Activated CD4-positive, alpha-beta T cell treated with anti-CD3 and anti-CD28 coated beads, Interleukin-2, amount 50 U/mL, for 1 hour (primary cell): ENCODE measurements at regions not wholly inside any gene's neighbourhood (a gene's known extent, or its start where the extent isn't known, plus 50 kb on each side); places are given as distances from the start of the nearest gene placed in this dataset.

Experiments
- DNase-seq: peaks from one replicate; pipeline ENCODE4 v3.0.0-alpha.2; 2020

- no peak for DNase-seq
Measured at GRCh38 chr5:3654515-3654914, 58.9 kb downstream of the IRX1 start.

GRCh38 chr5:3656803-3657202 lies 61.2 kb downstream of the IRX1 start:
- DNase-seq: no peak

GRCh38 chr5:3657364-3658022 lies 61.9 kb downstream of the IRX1 start:
- no peak for DNase-seq

GRCh38 chr5:3658929-3659328 lies 63.3 kb downstream of the IRX1 start:
- DNase-seq: no peak

GRCh38 chr5:3659907-3660306 lies 64.3 kb downstream of the IRX1 start:
- DNase-seq: no peak

- DNase-seq: no peak
Measured at GRCh38 chr5:3660630-3661029, 65.0 kb downstream of the IRX1 start.

- DNase-seq: no peak
Measured at GRCh38 chr5:3661755-3662296, 66.2 kb downstream of the IRX1 start.

GRCh38 chr5:3662344-3662743 lies 66.7 kb downstream of the IRX1 start:
- DNase-seq: no peak

- no peak for DNase-seq
Measured at GRCh38 chr5:3671337-3671736, 75.7 kb downstream of the IRX1 start.

- no peak for DNase-seq
Measured at GRCh38 chr5:3678801-3679200, 83.2 kb downstream of the IRX1 start.

- DNase-seq: no peak
Measured at GRCh38 chr5:3680821-3681220, 85.2 kb downstream of the IRX1 start.

GRCh38 chr5:3684118-3684517 lies 88.5 kb downstream of the IRX1 start:
- DNase-seq: no peak

- no peak for DNase-seq
Measured at GRCh38 chr5:3684771-3685354, 89.2 kb downstream of the IRX1 start.

- DNase-seq: no peak
Measured at GRCh38 chr5:3694819-3695218, 99.2 kb downstream of the IRX1 start.

GRCh38 chr5:3695818-3696217 lies 100.2 kb downstream of the IRX1 start:
- no peak for DNase-seq

GRCh38 chr5:3698412-3698811 lies 102.8 kb downstream of the IRX1 start:
- DNase-seq: no peak

GRCh38 chr5:3701694-3702093 lies 106.1 kb downstream of the IRX1 start:
- no peak for DNase-seq

- no peak for DNase-seq
Measured at GRCh38 chr5:3704661-3705060, 109.0 kb downstream of the IRX1 start.

- DNase-seq: no peak
Measured at GRCh38 chr5:3709068-3709716, 113.6 kb downstream of the IRX1 start.

- no peak for DNase-seq
Measured at GRCh38 chr5:3709717-3710348, 114.2 kb downstream of the IRX1 start.

- DNase-seq: no peak
Measured at GRCh38 chr5:3715062-3715461, 119.4 kb downstream of the IRX1 start.

GRCh38 chr5:3729631-3730030 lies 134.0 kb downstream of the IRX1 start:
- DNase-seq: no peak

- no peak for DNase-seq
Measured at GRCh38 chr5:3734632-3735031, 139.0 kb downstream of the IRX1 start.

- DNase-seq: no peak
Measured at GRCh38 chr5:3736466-3736865, 140.8 kb downstream of the IRX1 start.
